ENCODE measurements at regions not wholly inside any gene's neighbourhood (a gene's known extent, or its start where the extent isn't known, plus 50 kb on each side); places are given as distances from the start of the nearest gene placed in this dataset.

DNA sequence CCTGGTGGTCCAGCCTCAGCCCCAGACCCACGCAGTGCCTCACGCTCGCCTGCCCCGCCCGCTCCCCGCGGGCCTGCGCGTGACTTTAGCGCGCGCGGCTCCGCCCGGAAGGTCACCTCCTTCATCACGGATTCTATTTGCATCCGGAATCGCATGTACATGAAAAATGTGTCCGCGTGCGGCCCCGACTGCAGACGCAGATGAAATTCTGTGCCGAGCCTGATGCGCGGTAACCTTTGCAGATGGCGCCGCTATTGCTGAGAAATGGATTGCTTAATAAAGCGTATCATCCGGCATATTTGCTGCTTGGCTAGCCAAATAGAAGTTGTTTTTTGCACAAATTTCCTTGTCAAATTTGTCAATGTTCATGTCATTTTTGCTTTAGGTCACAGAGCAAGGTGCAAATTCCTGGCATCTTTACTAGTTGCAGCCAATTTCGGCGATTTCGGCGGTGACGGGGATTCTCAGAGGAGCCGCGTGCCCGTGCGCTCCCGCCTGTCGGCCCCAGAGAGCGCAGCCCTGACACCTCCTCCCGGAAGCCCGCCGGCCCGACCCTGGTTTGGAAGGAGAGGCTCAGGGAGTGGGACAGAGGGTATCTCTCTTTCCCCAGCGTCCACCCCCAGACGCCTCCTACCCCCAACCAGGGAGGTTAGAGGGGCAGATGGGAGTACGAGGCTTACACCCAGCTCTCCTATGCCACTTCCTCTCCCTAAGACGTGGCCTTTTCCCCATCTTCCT lies 85.9 kb upstream of the PAX2 start:
- no peak overlapping the region for H3K4me3 ChIP-seq
- no peaks in the 10 kb centered on the region for H3K36me3 ChIP-seq
- H3K27ac ChIP-seq, result no peak overlapping the region
- H3K4me1 ChIP-seq, result peaks cover 0 to 17% of the 10 kb centered on the region in 2 donors
- ATAC-seq (no peak), DNase-seq (peak in 1 of 4 donors; percentile 69)
- TF ChIP-seq, protein P1, sequence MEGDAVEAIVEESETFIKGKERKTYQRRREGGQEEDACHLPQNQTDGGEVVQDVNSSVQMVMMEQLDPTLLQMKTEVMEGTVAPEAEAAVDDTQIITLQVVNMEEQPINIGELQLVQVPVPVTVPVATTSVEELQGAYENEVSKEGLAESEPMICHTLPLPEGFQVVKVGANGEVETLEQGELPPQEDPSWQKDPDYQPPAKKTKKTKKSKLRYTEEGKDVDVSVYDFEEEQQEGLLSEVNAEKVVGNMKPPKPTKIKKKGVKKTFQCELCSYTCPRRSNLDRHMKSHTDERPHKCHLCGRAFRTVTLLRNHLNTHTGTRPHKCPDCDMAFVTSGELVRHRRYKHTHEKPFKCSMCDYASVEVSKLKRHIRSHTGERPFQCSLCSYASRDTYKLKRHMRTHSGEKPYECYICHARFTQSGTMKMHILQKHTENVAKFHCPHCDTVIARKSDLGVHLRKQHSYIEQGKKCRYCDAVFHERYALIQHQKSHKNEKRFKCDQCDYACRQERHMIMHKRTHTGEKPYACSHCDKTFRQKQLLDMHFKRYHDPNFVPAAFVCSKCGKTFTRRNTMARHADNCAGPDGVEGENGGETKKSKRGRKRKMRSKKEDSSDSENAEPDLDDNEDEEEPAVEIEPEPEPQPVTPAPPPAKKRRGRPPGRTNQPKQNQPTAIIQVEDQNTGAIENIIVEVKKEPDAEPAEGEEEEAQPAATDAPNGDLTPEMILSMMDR (IDR thresholded peaks at IDR 0.05), result no peak
- peaks cover 67 to 100% of the 10 kb centered on the region in 2 donors for H3K27me3 ChIP-seq
- H3K9me3 ChIP-seq, result no peaks in the 10 kb centered on the region
- intact Hi-C loops (cut with DNase I), result loop anchor here in 1 of 2 donors (10.0 kb wide), 1 partner anchor 215 kb away; no protein-coding TSS in a partner anchor

DNA sequence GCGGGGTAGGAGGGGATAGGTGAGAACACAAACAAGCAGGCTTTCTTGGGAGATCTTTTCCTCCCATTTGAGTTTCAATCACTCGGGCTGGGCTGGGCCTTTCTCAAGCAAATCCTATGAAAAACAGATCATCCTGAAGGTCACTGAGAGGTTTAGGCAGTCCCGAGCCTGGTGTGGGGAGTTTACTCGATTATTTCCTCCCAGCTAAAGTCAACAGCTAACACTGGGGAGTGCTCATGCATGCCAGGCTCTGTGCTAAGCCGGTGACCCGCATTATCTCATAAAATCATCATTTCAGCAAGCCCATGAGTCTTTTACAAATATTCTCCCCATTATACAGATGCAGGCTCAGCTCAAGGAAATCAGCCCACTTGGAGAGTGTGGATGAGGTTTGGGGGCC lies 85.0 kb upstream of the PAX2 start:
- intact Hi-C loops (cut with DNase I), result loop anchor here in 1 of 2 donors (10.0 kb wide), 1 partner anchor 214 kb away; no protein-coding TSS in a partner anchor
- no peak for ATAC-seq

GRCh38 chr10:100660945-100661344 lies 84.4 kb upstream of the PAX2 start:
- ATAC-seq, result no peak
- intact Hi-C loops (cut with DNase I), result loop anchor here in 1 of 2 donors (10.0 kb wide), 1 partner anchor 214 kb away; no protein-coding TSS in a partner anchor
- DNase-seq, result no peak
- TF ChIP-seq, protein P1 (IDR thresholded peaks at IDR 0.05), result no peak
- Histone ChIP-seq H3K4me1 (peaks cover 0 to 7% of the 10 kb centered on the region in 2 donors), H3K4me3 (no peak overlapping the region), H3K27me3 (peaks cover 53 to 98% of the 10 kb centered on the region in 2 donors), H3K27ac (no peak overlapping the region), H3K36me3 (no peaks in the 10 kb centered on the region), H3K9me3 (no peaks in the 10 kb centered on the region)

More for the DNA sequence above, 85.0 kb upstream of the PAX2 start:
- Histone ChIP-seq H3K36me3 (no peaks in the 10 kb centered on the region), H3K4me1 (peaks cover 0 to 12% of the 10 kb centered on the region in 2 donors), H3K27me3 (peaks cover 59 to 98% of the 10 kb centered on the region in 2 donors), H3K4me3 (no peak overlapping the region), H3K9me3 (no peaks in the 10 kb centered on the region), H3K27ac (no peak overlapping the region)
- no peak for DNase-seq
- TF ChIP-seq, protein P1 (IDR thresholded peaks at IDR 0.05), result no peak

DNA sequence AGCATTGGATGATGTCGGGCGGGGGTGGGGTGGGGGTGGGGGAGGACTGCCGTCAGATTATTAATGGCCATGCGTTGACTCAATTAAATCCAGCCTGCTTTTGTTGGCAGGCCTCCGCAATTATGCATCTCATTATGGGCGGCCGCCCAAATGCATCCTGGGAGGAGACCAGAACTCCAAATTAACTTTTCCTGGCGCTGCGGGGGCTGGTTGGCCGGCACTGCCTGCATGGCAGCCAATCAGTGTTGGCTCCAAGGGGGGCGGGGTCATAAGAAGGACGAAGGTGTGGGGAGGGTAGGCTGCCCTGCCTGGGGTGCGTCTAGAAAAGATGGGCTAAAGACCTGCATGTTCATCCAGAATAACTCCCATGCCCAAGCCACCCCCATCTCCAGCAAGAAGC lies 83.9 kb upstream of the PAX2 start:
- Histone ChIP-seq H3K27me3 (peaks cover 47 to 98% of the 10 kb centered on the region in 2 donors), H3K4me1 (peaks cover 0 to under 1% of the 10 kb centered on the region in 2 donors), H3K27ac (no peak overlapping the region), H3K36me3 (no peaks in the 10 kb centered on the region), H3K4me3 (no peak overlapping the region), H3K9me3 (no peaks in the 10 kb centered on the region)
- no peak for ATAC-seq
- no peak for DNase-seq
- TF ChIP-seq, protein P1 (IDR thresholded peaks at IDR 0.05), result no peak
- intact Hi-C loops (cut with DNase I), result loop anchor here in 1 of 2 donors (10.0 kb wide), 1 partner anchor 213 kb away; no protein-coding TSS in a partner anchor

GRCh38 chr10:100662067-100662466 lies 83.3 kb upstream of the PAX2 start:
- Histone ChIP-seq H3K27ac (no peak overlapping the region), H3K36me3 (no peaks in the 10 kb centered on the region), H3K4me3 (no peak overlapping the region), H3K4me1 (no peaks in the 10 kb centered on the region), H3K27me3 (peaks cover 42 to 98% of the 10 kb centered on the region in 2 donors), H3K9me3 (no peaks in the 10 kb centered on the region)
- intact Hi-C loops (cut with DNase I), result loop anchor here in 1 of 2 donors (10.0 kb wide), 1 partner anchor 213 kb away; no protein-coding TSS in a partner anchor
- ATAC-seq (no peak), DNase-seq (no peak)
- TF ChIP-seq, protein P1 (IDR thresholded peaks at IDR 0.05), result no peak

All from left lung (tissue), 4 donors.